Natural killer cell (primary cell): ENCODE measurements at regions not wholly inside any gene's neighbourhood (a gene's known extent, or its start where the extent isn't known, plus 50 kb on each side); places are given as distances from the start of the nearest gene placed in this dataset.

ENCODE experiments used
- ATAC-seq, 3 donors: fragments of 150-1000 bp in 2 of 3; fragments of 200-7000 bp in 1 of 3; cut with Tn5 transposase; 1 replicate in 1 of 3; 2 replicates in 2 of 3; pipeline ENCODE4 v1.10.0; 2021; ENCODE audit warnings: mild to moderate bottlenecking in 2 of 3, moderate library complexity in 2 of 3
- DNase-seq, 2 donors: peaks; one replicate each; pipeline versions ENCODE4 v3.0.0 to v3.0.0-alpha.2; 2013 to 2021; ENCODE audit warnings: mixed read lengths in 1 of 2
- H3K27ac ChIP-seq: one replicate; pipeline ENCODE4 v1.5.1; 2013; ENCODE audit warnings: mild to moderate bottlenecking, low read length
- H3K27me3 ChIP-seq: one replicate; pipeline ENCODE4 v1.6.1; 2013; ENCODE audit warnings: low read length; ENCODE audit not compliant: control insufficient read depth, insufficient read depth
- H3K36me3 ChIP-seq: one replicate; pipeline ENCODE4 v1.6.1; 2013; ENCODE audit warnings: low read length; ENCODE audit not compliant: control insufficient read depth, insufficient read depth
- H3K4me1 ChIP-seq: one replicate; pipeline ENCODE4 v1.6.1; 2013; ENCODE audit warnings: low read length; ENCODE audit not compliant: control insufficient read depth, insufficient read depth
- H3K4me3 ChIP-seq: one replicate; pipeline ENCODE4 v1.5.1; 2013; ENCODE audit warnings: low read length
- H3K9me3 ChIP-seq: one replicate; pipeline ENCODE4 v1.6.1; 2013; ENCODE audit warnings: low read length; ENCODE audit not compliant: control insufficient read depth, insufficient read depth
- H3K27ac Mint-ChIP-seq, 2 donors: one replicate each; pipeline ENCODE4 v1.8.0; 2022; ENCODE audit warnings: mild to moderate bottlenecking in 2 of 2, mixed read lengths in 2 of 2, moderate library complexity in 1 of 2
- H3K27me3 Mint-ChIP-seq, 2 donors: one replicate each; pipeline ENCODE4 v1.8.0; 2022; ENCODE audit warnings: low read depth in 2 of 2, mixed read lengths in 2 of 2
- H3K36me3 Mint-ChIP-seq: one replicate; pipeline ENCODE4 v1.8.0; 2022; ENCODE audit warnings: mixed read lengths
- H3K4me1 Mint-ChIP-seq, 2 donors: one replicate each; pipeline ENCODE4 v1.8.0; 2022; ENCODE audit warnings: mixed read lengths in 2 of 2
- H3K4me3 Mint-ChIP-seq: one replicate; pipeline ENCODE4 v1.8.0; 2022; ENCODE audit warnings: mild to moderate bottlenecking, moderate library complexity, mixed read lengths
- H3K9me3 Mint-ChIP-seq, 2 donors: one replicate each; pipeline ENCODE4 v1.8.0; 2022; ENCODE audit warnings: mixed read lengths in 2 of 2
- CTCF ChIP-seq: fragments of 200-600 bp; IDR thresholded peaks from one replicate; pipeline ENCODE4 v1.8.0; 2022; ENCODE audit warnings: antibody characterized with exemption
- WGBS: methylation state at CpG from one replicate; pipeline ENCODE4 v1.1.7; 2013; ENCODE audit warnings: missing lambda C conversion rate; ENCODE audit not compliant: insufficient coverage; 5-methylcytosine and 5-hydroxymethylcytosine counted together
- intact Hi-C: fragments of 100-400 bp; cut with micrococcal nuclease; formaldehyde crosslinking; loops from one replicate; pipeline ENCODE4 v1.14.2; 2022

GRCh38 chr2:60271713-60272112, 281.7 kb downstream of the BCL11A start:
- Histone ChIP-seq H3K27me3 (no peaks in the 10 kb centered on the region), H3K4me1 (no peaks in the 10 kb centered on the region), H3K36me3 (no peaks in the 10 kb centered on the region), H3K9me3 (peaks cover 10% of the 10 kb centered on the region), H3K4me3 (no peak overlapping the region), H3K27ac (no peak overlapping the region)
- H3K4me1 Mint-ChIP-seq = no peaks in the 10 kb centered on the region
- no peak for TF ChIP-seq CTCF
- no peak overlapping the region for H3K4me3 Mint-ChIP-seq
- no peak for ATAC-seq
- no peak overlapping the region for H3K27ac Mint-ChIP-seq
- intact Hi-C loops = no loop called here
- H3K9me3 Mint-ChIP-seq = no peaks in the 10 kb centered on the region
- H3K27me3 Mint-ChIP-seq = peaks cover 3 to 5% of the 10 kb centered on the region in 2 donors
- DNase-seq = no peak
- WGBS = 90% methylated on average over 5 of the region's 5 CpGs
- H3K36me3 Mint-ChIP-seq = no peaks in the 10 kb centered on the region

- Histone ChIP-seq H3K27me3 (no peaks in the 10 kb centered on the region), H3K4me1 (no peaks in the 10 kb centered on the region), H3K27ac (no peak overlapping the region), H3K4me3 (no peak overlapping the region), H3K9me3 (peaks cover 10% of the 10 kb centered on the region), H3K36me3 (no peaks in the 10 kb centered on the region)
- DNase-seq (no peak), ATAC-seq (no peak)
- no peaks in the 10 kb centered on the region for H3K4me1 Mint-ChIP-seq
- WGBS = 90% methylated on average over 6 of the region's 7 CpGs
- intact Hi-C loops = no loop called here
- peaks cover 0 to 5% of the 10 kb centered on the region in 2 donors for H3K27me3 Mint-ChIP-seq
- H3K9me3 Mint-ChIP-seq = no peaks in the 10 kb centered on the region
- no peak overlapping the region for H3K4me3 Mint-ChIP-seq
- no peak overlapping the region for H3K27ac Mint-ChIP-seq
- TF ChIP-seq CTCF = no peak
- H3K36me3 Mint-ChIP-seq = no peaks in the 10 kb centered on the region
Measured at GRCh38 chr2:60271131-60271530, 282.3 kb downstream of the BCL11A start.

DNA sequence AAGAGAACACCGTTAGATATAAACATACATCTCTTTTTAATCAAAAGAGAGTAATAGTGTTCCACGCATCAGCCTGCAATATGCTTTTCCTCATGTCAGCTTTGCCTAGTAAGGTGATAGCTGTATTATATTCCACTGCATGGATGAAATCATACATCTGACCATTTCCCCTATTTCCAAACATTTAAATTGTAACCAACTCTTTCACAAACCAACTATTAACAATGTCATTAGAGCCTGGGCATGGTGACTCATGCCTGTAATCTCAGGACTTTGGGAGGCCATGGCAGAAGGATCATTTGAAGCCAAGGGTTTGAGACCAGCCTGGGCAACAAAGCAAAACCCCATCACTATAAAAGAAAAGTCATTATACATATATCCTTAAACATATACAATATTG, 284.8 kb downstream of the BCL11A start:
- no peak overlapping the region for H3K4me3 ChIP-seq
- no peak for ATAC-seq
- no peak overlapping the region for H3K4me3 Mint-ChIP-seq
- TF ChIP-seq CTCF = no peak
- H3K9me3 Mint-ChIP-seq = no peaks in the 10 kb centered on the region
- H3K36me3 Mint-ChIP-seq = no peaks in the 10 kb centered on the region
- H3K27ac Mint-ChIP-seq = no peak overlapping the region
- intact Hi-C loops = no loop called here
- H3K27me3 ChIP-seq = no peaks in the 10 kb centered on the region
- H3K9me3 ChIP-seq = no peaks in the 10 kb centered on the region
- no peaks in the 10 kb centered on the region for H3K36me3 ChIP-seq
- H3K4me1 ChIP-seq = no peaks in the 10 kb centered on the region
- peaks cover 0 to 5% of the 10 kb centered on the region in 2 donors for H3K27me3 Mint-ChIP-seq
- DNase-seq = no peak
- no peak overlapping the region for H3K27ac ChIP-seq
- H3K4me1 Mint-ChIP-seq = no peaks in the 10 kb centered on the region
- WGBS = 100% methylated on average over 1 of the region's 2 CpGs

- no peak for ATAC-seq
- no peak overlapping the region for H3K27ac Mint-ChIP-seq
- H3K27ac ChIP-seq = no peak overlapping the region
- DNase-seq = no peak
- H3K9me3 ChIP-seq = no peaks in the 10 kb centered on the region
- H3K36me3 Mint-ChIP-seq = no peaks in the 10 kb centered on the region
- no peak overlapping the region for H3K4me3 ChIP-seq
- no peaks in the 10 kb centered on the region for H3K4me1 ChIP-seq
- H3K27me3 ChIP-seq = no peaks in the 10 kb centered on the region
- no peaks in the 10 kb centered on the region for H3K36me3 ChIP-seq
- no peak for TF ChIP-seq CTCF
- H3K4me3 Mint-ChIP-seq = no peak overlapping the region
- intact Hi-C loops = no loop called here
- 94% methylated on average over 4 of the region's 4 CpGs for WGBS
- no peaks in the 10 kb centered on the region for H3K4me1 Mint-ChIP-seq
- no peaks in the 10 kb centered on the region for H3K9me3 Mint-ChIP-seq
- H3K27me3 Mint-ChIP-seq = peaks cover 0 to 5% of the 10 kb centered on the region in 2 donors
Measured at GRCh38 chr2:60268032-60268431, 285.4 kb downstream of the BCL11A start.
